SJCRH30 (cell line): ENCODE measurements at regions not wholly inside any gene's neighbourhood (a gene's known extent, or its start where the extent isn't known, plus 50 kb on each side); places are given as distances from the start of the nearest gene placed in this dataset.

Experiments
- DNase-seq, 2 experiments: peaks; one replicate each; pipeline ENCODE4 v3.0.0-alpha.2; 2015 to 2020
- H3K27ac ChIP-seq: fragments of 250-450 bp; sonication (Bioruptor Pico); 2 replicates; pipeline ENCODE4 v1.5.1; 2020; ENCODE audit warnings: mild to moderate bottlenecking, moderate library complexity
- H3K27me3 ChIP-seq: fragments of 250-450 bp; sonication (Bioruptor Pico); 2 replicates; pipeline ENCODE4 v1.5.1; 2020; ENCODE audit warnings: mild to moderate bottlenecking, moderate library complexity
- H3K36me3 ChIP-seq: fragments of 250-450 bp; sonication (Bioruptor Pico); 2 replicates; pipeline ENCODE4 v1.5.1; 2020; ENCODE audit warnings: mild to moderate bottlenecking, moderate library complexity
- H3K4me1 ChIP-seq: fragments of 250-450 bp; sonication (Bioruptor Pico); 2 replicates; pipeline ENCODE4 v1.5.1; 2020; ENCODE audit warnings: mild to moderate bottlenecking, moderate library complexity
- H3K4me3 ChIP-seq: fragments of 250-450 bp; sonication (Bioruptor Pico); 2 replicates; pipeline ENCODE4 v1.5.1; 2020; ENCODE audit warnings: mild to moderate bottlenecking, moderate library complexity
- H3K9me3 ChIP-seq: fragments of 250-450 bp; sonication (Bioruptor Pico); replicated peaks from 2 replicates; pipeline ENCODE4 v1.5.1; 2020; ENCODE audit warnings: mild to moderate bottlenecking, moderate library complexity

GRCh38 chr6:66068033-66068432, 361.0 kb upstream of the EYS start:
- Histone ChIP-seq H3K27me3 (no peaks in the 10 kb centered on the region), H3K4me1 (no peaks in the 10 kb centered on the region), H3K36me3 (no peaks in the 10 kb centered on the region), H3K27ac (no peak overlapping the region), H3K9me3 (no peaks in the 10 kb centered on the region), H3K4me3 (no peak overlapping the region)
- no peak for DNase-seq

- H3K36me3 ChIP-seq = no peaks in the 10 kb centered on the region
- H3K4me1 ChIP-seq = no peaks in the 10 kb centered on the region
- no peaks in the 10 kb centered on the region for H3K9me3 ChIP-seq
- H3K4me3 ChIP-seq = no peak overlapping the region
- H3K27ac ChIP-seq = no peak overlapping the region
- H3K27me3 ChIP-seq = no peaks in the 10 kb centered on the region
- DNase-seq = no peak
Measured at GRCh38 chr6:66065313-66065712, 358.3 kb upstream of the EYS start.

DNA sequence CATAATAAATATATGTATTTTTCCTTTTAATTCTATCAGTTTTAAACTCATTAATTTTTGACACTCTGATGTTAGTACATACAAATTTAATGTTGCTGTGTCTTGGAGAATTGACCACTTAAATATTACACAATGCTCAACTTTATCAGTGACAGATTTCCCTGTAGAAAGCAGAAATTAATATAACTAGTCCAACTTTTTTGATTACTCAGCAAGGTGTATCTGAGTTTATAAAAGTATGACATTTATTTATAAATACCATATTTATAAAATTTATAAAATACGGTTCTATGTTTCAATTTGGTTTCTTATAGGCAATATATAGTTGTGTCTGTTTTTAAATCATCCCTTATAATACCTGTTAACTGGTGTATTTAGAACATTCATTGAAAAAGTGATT, 350.0 kb upstream of the EYS start:
- no peaks in the 10 kb centered on the region for H3K27me3 ChIP-seq
- H3K4me1 ChIP-seq = no peaks in the 10 kb centered on the region
- no peak overlapping the region for H3K27ac ChIP-seq
- H3K4me3 ChIP-seq = no peak overlapping the region
- H3K36me3 ChIP-seq = no peaks in the 10 kb centered on the region
- DNase-seq = no peak
- H3K9me3 ChIP-seq = no peaks in the 10 kb centered on the region

- Histone ChIP-seq H3K4me3 (no peak overlapping the region), H3K27me3 (no peaks in the 10 kb centered on the region), H3K27ac (no peak overlapping the region), H3K9me3 (no peaks in the 10 kb centered on the region), H3K4me1 (no peaks in the 10 kb centered on the region), H3K36me3 (no peaks in the 10 kb centered on the region)
- no peak for DNase-seq
Measured at GRCh38 chr6:66054967-66055366, 347.9 kb upstream of the EYS start.

DNA sequence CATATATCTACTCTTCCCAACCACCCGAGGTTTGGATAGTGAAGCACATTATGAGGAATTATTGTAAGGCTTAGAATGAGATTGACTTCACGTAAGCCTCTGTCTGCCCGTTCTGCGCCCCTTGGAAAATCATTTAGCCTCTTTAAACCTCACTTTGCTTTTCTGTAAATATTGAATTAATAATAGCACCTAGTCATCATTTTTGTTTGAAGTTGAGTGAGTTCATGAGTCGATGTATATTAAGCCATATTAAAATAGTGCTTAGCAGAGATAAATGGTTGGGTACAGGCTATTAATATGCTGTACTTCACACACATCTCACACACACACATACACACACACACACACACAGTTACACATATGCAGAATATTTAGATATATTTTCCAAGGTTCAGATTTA, 344.8 kb upstream of the EYS start:
- Histone ChIP-seq H3K27ac (no peak overlapping the region), H3K27me3 (no peaks in the 10 kb centered on the region; the same call in 1 of the 2 replicates), H3K9me3 (no peaks in the 10 kb centered on the region), H3K4me1 (no peaks in the 10 kb centered on the region), H3K36me3 (no peaks in the 10 kb centered on the region), H3K4me3 (no peak overlapping the region)
- DNase-seq = no peak

GRCh38 chr6:66048684-66049474, 341.9 kb upstream of the EYS start:
- H3K27me3 ChIP-seq = no peaks in the 10 kb centered on the region; the same call in 1 of the 2 replicates
- no peak for DNase-seq

DNA sequence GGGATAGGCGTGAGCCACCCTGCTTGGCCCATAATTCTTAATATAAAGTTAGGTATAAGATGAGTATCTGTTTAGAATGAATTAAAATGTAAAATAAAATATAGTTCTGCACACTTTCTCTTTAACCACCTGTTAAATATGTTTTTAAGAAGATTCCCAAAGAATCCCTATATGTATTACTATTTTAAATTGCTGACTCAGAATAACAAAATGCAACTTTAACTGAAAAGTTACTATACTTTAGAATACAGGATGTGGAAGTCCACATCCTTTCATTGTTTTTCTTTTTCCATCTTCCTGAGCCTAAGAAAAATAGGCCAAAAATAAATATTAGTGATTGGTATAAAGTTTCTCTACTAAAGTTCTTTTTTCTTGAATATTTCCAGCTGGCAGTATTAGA, 325.6 kb upstream of the EYS start:
- H3K4me3 ChIP-seq = no peak overlapping the region
- no peaks in the 10 kb centered on the region for H3K27me3 ChIP-seq
- H3K36me3 ChIP-seq = no peaks in the 10 kb centered on the region
- no peaks in the 10 kb centered on the region for H3K9me3 ChIP-seq
- no peak for DNase-seq
- no peak overlapping the region for H3K27ac ChIP-seq
- H3K4me1 ChIP-seq = no peaks in the 10 kb centered on the region

More at GRCh38 chr6:66048684-66049474, 341.9 kb upstream of the EYS start:
- Histone ChIP-seq H3K9me3 (no peaks in the 10 kb centered on the region), H3K36me3 (no peaks in the 10 kb centered on the region), H3K4me3 (no peak overlapping the region), H3K27ac (no peak overlapping the region), H3K4me1 (no peaks in the 10 kb centered on the region)

DNA sequence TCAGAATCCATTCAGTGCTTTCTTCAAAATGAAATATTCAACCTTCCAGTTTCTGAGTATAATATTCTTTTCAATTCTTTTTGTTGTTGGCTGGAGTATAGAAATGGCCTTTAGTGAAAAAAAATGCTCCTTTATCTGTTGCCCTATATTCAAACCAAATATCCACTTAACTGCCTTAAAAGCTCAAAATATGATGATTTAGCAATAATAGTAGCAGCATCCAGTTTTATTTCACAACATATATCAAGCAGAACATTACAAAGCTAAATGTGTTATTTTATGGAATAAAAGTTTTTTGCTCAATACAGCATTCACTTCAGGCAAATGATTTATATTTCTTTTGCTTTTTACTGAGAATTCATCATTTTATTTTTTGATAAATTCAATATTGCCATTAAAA, 322.4 kb upstream of the EYS start:
- Histone ChIP-seq H3K27ac (no peak overlapping the region), H3K27me3 (no peaks in the 10 kb centered on the region), H3K9me3 (no peaks in the 10 kb centered on the region), H3K4me3 (no peak overlapping the region), H3K4me1 (no peaks in the 10 kb centered on the region), H3K36me3 (no peaks in the 10 kb centered on the region)
- DNase-seq = no peak

- Histone ChIP-seq H3K27me3 (no peaks in the 10 kb centered on the region), H3K4me1 (no peaks in the 10 kb centered on the region), H3K36me3 (no peaks in the 10 kb centered on the region), H3K9me3 (no peaks in the 10 kb centered on the region), H3K4me3 (no peak overlapping the region), H3K27ac (no peak overlapping the region)
- DNase-seq = no peak
Measured at GRCh38 chr6:65999288-65999791, 292.3 kb upstream of the EYS start.

DNA sequence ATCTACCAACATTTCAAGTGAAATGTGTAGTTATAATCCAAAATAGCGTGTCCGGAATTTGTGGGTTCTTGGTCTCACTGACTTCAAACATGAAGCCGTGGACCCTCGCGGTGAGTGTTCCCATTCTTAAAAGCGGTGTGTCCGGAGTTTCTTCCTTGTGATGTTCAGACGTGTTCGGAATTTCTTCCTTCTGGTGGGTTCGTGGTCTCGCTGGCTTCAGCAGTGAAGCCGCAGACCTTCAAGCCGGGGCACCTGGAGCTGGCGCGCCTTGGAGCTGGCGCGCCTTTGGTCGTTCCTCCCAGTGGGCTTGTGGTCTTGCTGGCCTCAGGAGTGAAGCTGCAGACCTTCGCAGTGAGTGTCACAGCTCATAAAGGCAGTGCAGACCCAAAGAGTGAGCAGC, 291.5 kb upstream of the EYS start:
- DNase-seq = no peak
- Histone ChIP-seq H3K9me3 (no peaks in the 10 kb centered on the region), H3K36me3 (no peaks in the 10 kb centered on the region), H3K4me3 (no peak overlapping the region), H3K27me3 (no peaks in the 10 kb centered on the region), H3K27ac (no peak overlapping the region), H3K4me1 (no peaks in the 10 kb centered on the region)

GRCh38 chr6:65997539-65997938, 290.5 kb upstream of the EYS start:
- no peak overlapping the region for H3K4me3 ChIP-seq
- H3K36me3 ChIP-seq = no peaks in the 10 kb centered on the region
- H3K27me3 ChIP-seq = no peaks in the 10 kb centered on the region
- H3K27ac ChIP-seq = no peak overlapping the region
- no peaks in the 10 kb centered on the region for H3K9me3 ChIP-seq
- no peak for DNase-seq
- H3K4me1 ChIP-seq = no peaks in the 10 kb centered on the region

- H3K4me1 ChIP-seq = no peaks in the 10 kb centered on the region
- H3K9me3 ChIP-seq = no peaks in the 10 kb centered on the region
- DNase-seq = no peak
- no peak overlapping the region for H3K4me3 ChIP-seq
- H3K27ac ChIP-seq = no peak overlapping the region
- H3K27me3 ChIP-seq = no peaks in the 10 kb centered on the region
- H3K36me3 ChIP-seq = no peaks in the 10 kb centered on the region
Measured at GRCh38 chr6:65996096-65996495, 289.1 kb upstream of the EYS start.

GRCh38 chr6:65989676-65990075, 282.6 kb upstream of the EYS start:
- H3K4me1 ChIP-seq = no peaks in the 10 kb centered on the region
- no peak for DNase-seq
- no peak overlapping the region for H3K27ac ChIP-seq
- no peaks in the 10 kb centered on the region for H3K36me3 ChIP-seq
- no peak overlapping the region for H3K4me3 ChIP-seq
- H3K9me3 ChIP-seq = no peaks in the 10 kb centered on the region
- no peaks in the 10 kb centered on the region for H3K27me3 ChIP-seq

DNA sequence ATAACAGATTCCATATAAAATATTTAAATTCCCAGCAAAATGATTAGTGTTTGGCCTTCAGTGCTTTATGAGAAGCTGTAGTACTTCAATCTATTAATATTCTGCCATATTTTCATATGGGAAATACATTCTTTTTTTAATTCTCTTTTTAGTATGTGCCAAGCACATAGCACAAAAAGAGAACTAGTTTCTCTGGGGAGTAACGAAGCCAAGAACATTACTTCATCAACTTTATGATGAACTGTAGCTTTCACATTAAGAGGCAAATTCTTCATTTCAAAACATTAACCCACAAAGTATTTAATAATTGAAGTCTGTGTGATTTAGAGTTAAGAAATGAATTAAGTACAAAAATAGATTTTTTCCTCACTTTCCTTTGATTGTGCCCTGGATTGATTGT, 281.0 kb upstream of the EYS start:
- H3K27me3 ChIP-seq = no peaks in the 10 kb centered on the region
- no peaks in the 10 kb centered on the region for H3K4me1 ChIP-seq
- H3K9me3 ChIP-seq = no peaks in the 10 kb centered on the region
- no peak overlapping the region for H3K27ac ChIP-seq
- no peaks in the 10 kb centered on the region for H3K36me3 ChIP-seq
- no peak overlapping the region for H3K4me3 ChIP-seq
- no peak for DNase-seq

DNA sequence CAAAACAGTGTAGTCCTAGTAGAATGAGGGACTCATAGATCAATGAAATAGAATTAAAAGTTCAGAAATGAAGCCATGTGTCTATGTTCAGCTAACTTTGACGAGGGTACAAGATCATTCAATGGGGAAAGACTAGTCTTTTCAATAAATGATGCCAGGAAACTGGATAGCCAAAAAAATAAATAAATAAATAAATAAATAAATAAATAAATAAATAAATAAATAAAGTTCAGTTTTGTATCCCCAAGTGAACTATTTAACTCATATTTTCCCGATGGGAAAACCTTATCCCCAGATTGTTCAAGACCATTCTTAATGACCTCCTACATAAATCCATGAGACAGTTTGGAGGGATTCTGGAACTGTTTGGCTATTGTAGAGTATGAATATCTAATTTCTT, 277.1 kb upstream of the EYS start:
- Histone ChIP-seq H3K27me3 (no peaks in the 10 kb centered on the region), H3K27ac (no peak overlapping the region), H3K4me3 (no peak overlapping the region), H3K4me1 (no peaks in the 10 kb centered on the region), H3K36me3 (no peaks in the 10 kb centered on the region), H3K9me3 (no peaks in the 10 kb centered on the region)
- DNase-seq = no peak

DNA sequence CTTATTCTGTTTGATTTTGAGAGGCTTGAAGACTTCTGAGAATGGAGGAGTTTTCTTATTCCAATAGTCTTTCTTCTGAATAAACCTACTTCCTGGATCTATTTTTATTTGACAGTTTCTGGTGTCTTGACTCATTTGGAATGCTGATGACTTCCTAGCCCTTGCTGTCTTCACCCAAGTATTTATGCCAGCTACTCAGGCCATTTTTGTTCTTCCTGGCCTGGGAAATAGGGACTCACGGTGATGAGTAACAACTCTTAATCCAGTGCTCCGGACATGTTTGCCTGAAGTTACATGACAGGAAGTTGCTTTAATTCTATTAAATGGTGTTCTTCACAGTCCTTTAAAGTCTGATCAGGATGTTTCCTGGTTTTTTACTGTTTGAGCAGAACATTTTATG, 272.1 kb upstream of the EYS start:
- Histone ChIP-seq H3K4me3 (no peak overlapping the region), H3K27me3 (no peaks in the 10 kb centered on the region), H3K27ac (no peak overlapping the region), H3K9me3 (no peaks in the 10 kb centered on the region), H3K36me3 (no peaks in the 10 kb centered on the region), H3K4me1 (no peaks in the 10 kb centered on the region)
- no peak for DNase-seq
